ENCODE measurements at regions not wholly inside any gene's neighbourhood (a gene's known extent, or its start where the extent isn't known, plus 50 kb on each side); places are given as distances from the start of the nearest gene placed in this dataset.

- no peak for TF ChIP-seq GATA1 (IDR thresholded peaks at IDR 0.05; ENCODE audit: low read depth, low read length)
- no peak for TF ChIP-seq POLR2A (IDR thresholded peaks at IDR 0.05; ENCODE audit: low read length)
- no peak for DNase-seq
Measured at GRCh38 chr4:108369035-108369655, 200.4 kb upstream of the LEF1 start.

- TF ChIP-seq POLR2A (IDR thresholded peaks at IDR 0.05; ENCODE audit: low read length) = no peak
- DNase-seq = no peak
Measured at GRCh38 chr4:108367751-108368150, 199.0 kb upstream of the LEF1 start.

- no peak for DNase-seq
- TF ChIP-seq GATA1 (IDR thresholded peaks at IDR 0.05; ENCODE audit: low read depth, low read length) = no peak
- TF ChIP-seq POLR2A (IDR thresholded peaks at IDR 0.05; ENCODE audit: low read length) = no peak
Measured at GRCh38 chr4:108366716-108367115, 198.0 kb upstream of the LEF1 start.

GRCh38 chr4:108365551-108365950 lies 196.8 kb upstream of the LEF1 start:
- no peak for TF ChIP-seq POLR2A (IDR thresholded peaks at IDR 0.05; ENCODE audit: low read length)
- DNase-seq = no peak

GRCh38 chr4:108361886-108362285 lies 193.2 kb upstream of the LEF1 start:
- no peak for TF ChIP-seq POLR2A (IDR thresholded peaks at IDR 0.05; ENCODE audit: low read length)
- TF ChIP-seq GATA1 (IDR thresholded peaks at IDR 0.05; ENCODE audit: low read depth, low read length) = no peak
- DNase-seq = no peak

GRCh38 chr4:108361446-108361820 lies 192.7 kb upstream of the LEF1 start:
- no peak for DNase-seq
- TF ChIP-seq GATA1 (IDR thresholded peaks at IDR 0.05; ENCODE audit: low read depth, low read length) = no peak
- TF ChIP-seq POLR2A (IDR thresholded peaks at IDR 0.05; ENCODE audit: low read length) = no peak

- peak in 1 of 2 experiments; percentile 14 for DNase-seq
Measured at GRCh38 chr4:108360754-108361445, 192.2 kb upstream of the LEF1 start.

GRCh38 chr4:108359986-108360681 lies 191.4 kb upstream of the LEF1 start:
- DNase-seq = peak; percentile 36 to 73

More at GRCh38 chr4:108360754-108361445, 192.2 kb upstream of the LEF1 start:
- TF ChIP-seq GATA1 (IDR thresholded peaks at IDR 0.05; ENCODE audit: low read depth, low read length) (no peak), POLR2A (IDR thresholded peaks at IDR 0.05; ENCODE audit: low read length) (no peak)

GRCh38 chr4:108359130-108359985 lies 190.6 kb upstream of the LEF1 start:
- DNase-seq = no peak
- TF ChIP-seq POLR2A (IDR thresholded peaks at IDR 0.05; ENCODE audit: low read length) (no peak), GATA1 (IDR thresholded peaks at IDR 0.05; ENCODE audit: low read depth, low read length) (no peak)

More at GRCh38 chr4:108359986-108360681, 191.4 kb upstream of the LEF1 start:
- no peak for TF ChIP-seq GATA1 (IDR thresholded peaks at IDR 0.05; ENCODE audit: low read depth, low read length)
- no peak for TF ChIP-seq POLR2A (IDR thresholded peaks at IDR 0.05; ENCODE audit: low read length)

GRCh38 chr4:108355902-108356535 lies 187.3 kb upstream of the LEF1 start:
- DNase-seq = no peak
- TF ChIP-seq POLR2A (IDR thresholded peaks at IDR 0.05; ENCODE audit: low read length) (no peak), GATA1 (IDR thresholded peaks at IDR 0.05; ENCODE audit: low read depth, low read length) (no peak)

- no peak for DNase-seq
- no peak for TF ChIP-seq POLR2A (IDR thresholded peaks at IDR 0.05; ENCODE audit: low read length)
- TF ChIP-seq GATA1 (IDR thresholded peaks at IDR 0.05; ENCODE audit: low read depth, low read length) = no peak
Measured at GRCh38 chr4:108355186-108355901, 186.6 kb upstream of the LEF1 start.

- DNase-seq = no peak
- TF ChIP-seq POLR2A (IDR thresholded peaks at IDR 0.05; ENCODE audit: low read length) (no peak), GATA1 (IDR thresholded peaks at IDR 0.05; ENCODE audit: low read depth, low read length) (no peak)
Measured at GRCh38 chr4:108352664-108353308, 184.1 kb upstream of the LEF1 start.
